Thyroid gland (tissue), 4 donors: ENCODE measurements at regions not wholly inside any gene's neighbourhood (a gene's known extent, or its start where the extent isn't known, plus 50 kb on each side); places are given as distances from the start of the nearest gene placed in this dataset.

Source experiments
- DNase-seq, 2 donors: peaks; one replicate each; pipeline ENCODE4 v3.0.0-alpha.2; 2019
- H3K27ac ChIP-seq, 3 donors: fragments of 200-600 bp; sonication (generic); 1 replicate in 2 of 3; 2 replicates in 1 of 3; pipeline ENCODE4 v1.5.1; 2016 to 2019; ENCODE audit warnings: mild to moderate bottlenecking in 1 of 3, moderate library complexity in 1 of 3
- H3K27me3 ChIP-seq: fragments of 200-600 bp; sonication (generic); one replicate; pipeline ENCODE4 v1.5.1; 2019
- H3K36me3 ChIP-seq, 2 donors: fragments of 200-600 bp; sonication (generic); one replicate each; pipeline ENCODE4 v1.5.1; 2016 to 2019
- H3K4me1 ChIP-seq, 2 donors: fragments of 200-600 bp; sonication (generic); one replicate each; pipeline ENCODE4 v1.5.1; 2017 to 2019
- H3K4me3 ChIP-seq, 3 donors: fragments of 200-600 bp; sonication (generic); replicated peaks in 1 of 3; 1 replicate in 2 of 3; 2 replicates in 1 of 3; pipeline ENCODE4 v1.5.1; 2016; ENCODE audit warnings: mild to moderate bottlenecking in 1 of 3
- H3K9me3 ChIP-seq: fragments of 200-600 bp; sonication (generic); one replicate; pipeline ENCODE4 v1.5.1; 2017
- POLR2A ChIP-seq, 2 donors: fragments of 450-650 bp; IDR thresholded peaks; one replicate each; pipeline ENCODE4 v1.6.1; 2017; ENCODE audit warnings: antibody characterized with exemption in 2 of 2, mild to moderate bottlenecking in 2 of 2, moderate library complexity in 1 of 2
- WGBS, 2 donors: methylation state at CpG; one replicate each; pipeline ENCODE4 v1.1.5; 2017; 5-methylcytosine and 5-hydroxymethylcytosine counted together
- intact Hi-C: fragments of 100-400 bp; cut with DNase I; formaldehyde crosslinking; loops from one replicate; pipeline ENCODE4 v1.15.1; 2023
- TF ChIP-seq, protein P1 (sequence below), 6 experiments: fragments of 200-600 bp in 3 of 6; fragments of 450-650 bp in 3 of 6; sonication (generic) in 3 of 6; IDR thresholded peaks; one replicate each; pipeline ENCODE4 v1.5.1; 2016 to 2019; ENCODE audit warnings: antibody characterized with exemption in 6 of 6, mild to moderate bottlenecking in 2 of 6, inconsistent platforms in 1 of 6, moderate library complexity in 1 of 6

DNA sequence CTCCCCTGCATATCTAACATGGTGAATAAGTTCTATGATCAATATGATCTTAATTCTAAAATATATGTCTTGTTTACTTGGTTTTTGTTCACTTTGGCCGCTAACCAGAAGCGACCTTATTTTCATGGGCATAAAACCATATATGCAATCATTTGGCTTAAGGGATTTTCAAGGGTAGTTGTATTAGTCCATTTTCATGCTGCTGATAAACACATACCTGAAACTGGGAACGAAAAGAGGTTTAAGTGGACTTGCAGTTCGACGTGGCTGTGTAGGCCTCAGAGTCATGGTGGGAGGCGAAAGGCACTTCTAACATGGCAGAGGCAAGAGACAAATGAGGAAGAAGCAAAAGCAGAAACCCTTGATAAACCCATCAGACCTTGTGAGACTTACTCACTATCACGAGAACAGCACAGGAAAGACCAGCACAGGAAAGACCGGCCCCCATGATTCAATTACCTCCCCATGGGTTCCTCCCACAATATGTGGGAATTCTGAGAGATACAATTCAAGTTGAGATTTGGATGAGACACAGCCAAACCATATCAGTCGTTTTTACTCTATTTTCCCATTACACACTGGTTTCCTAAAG is 114.3 kb upstream of the CPEB2 start:
- Histone ChIP-seq H3K9me3 (no peaks in the 10 kb centered on the region), H3K36me3 (no peaks in the 10 kb centered on the region), H3K4me1 (no peaks in the 10 kb centered on the region), H3K4me3 (no peak overlapping the region), H3K27me3 (no peaks in the 10 kb centered on the region), H3K27ac (no peak overlapping the region)
- no peak for TF ChIP-seq POLR2A (IDR thresholded peaks at IDR 0.05)
- TF ChIP-seq, protein P1, sequence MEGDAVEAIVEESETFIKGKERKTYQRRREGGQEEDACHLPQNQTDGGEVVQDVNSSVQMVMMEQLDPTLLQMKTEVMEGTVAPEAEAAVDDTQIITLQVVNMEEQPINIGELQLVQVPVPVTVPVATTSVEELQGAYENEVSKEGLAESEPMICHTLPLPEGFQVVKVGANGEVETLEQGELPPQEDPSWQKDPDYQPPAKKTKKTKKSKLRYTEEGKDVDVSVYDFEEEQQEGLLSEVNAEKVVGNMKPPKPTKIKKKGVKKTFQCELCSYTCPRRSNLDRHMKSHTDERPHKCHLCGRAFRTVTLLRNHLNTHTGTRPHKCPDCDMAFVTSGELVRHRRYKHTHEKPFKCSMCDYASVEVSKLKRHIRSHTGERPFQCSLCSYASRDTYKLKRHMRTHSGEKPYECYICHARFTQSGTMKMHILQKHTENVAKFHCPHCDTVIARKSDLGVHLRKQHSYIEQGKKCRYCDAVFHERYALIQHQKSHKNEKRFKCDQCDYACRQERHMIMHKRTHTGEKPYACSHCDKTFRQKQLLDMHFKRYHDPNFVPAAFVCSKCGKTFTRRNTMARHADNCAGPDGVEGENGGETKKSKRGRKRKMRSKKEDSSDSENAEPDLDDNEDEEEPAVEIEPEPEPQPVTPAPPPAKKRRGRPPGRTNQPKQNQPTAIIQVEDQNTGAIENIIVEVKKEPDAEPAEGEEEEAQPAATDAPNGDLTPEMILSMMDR (IDR thresholded peaks at IDR 0.05): no peak
- intact Hi-C loops: no loop called here
- no peak for DNase-seq
- 80 to 87% methylated on average over 9 of the region's 9 CpGs for WGBS, 2 donors

DNA sequence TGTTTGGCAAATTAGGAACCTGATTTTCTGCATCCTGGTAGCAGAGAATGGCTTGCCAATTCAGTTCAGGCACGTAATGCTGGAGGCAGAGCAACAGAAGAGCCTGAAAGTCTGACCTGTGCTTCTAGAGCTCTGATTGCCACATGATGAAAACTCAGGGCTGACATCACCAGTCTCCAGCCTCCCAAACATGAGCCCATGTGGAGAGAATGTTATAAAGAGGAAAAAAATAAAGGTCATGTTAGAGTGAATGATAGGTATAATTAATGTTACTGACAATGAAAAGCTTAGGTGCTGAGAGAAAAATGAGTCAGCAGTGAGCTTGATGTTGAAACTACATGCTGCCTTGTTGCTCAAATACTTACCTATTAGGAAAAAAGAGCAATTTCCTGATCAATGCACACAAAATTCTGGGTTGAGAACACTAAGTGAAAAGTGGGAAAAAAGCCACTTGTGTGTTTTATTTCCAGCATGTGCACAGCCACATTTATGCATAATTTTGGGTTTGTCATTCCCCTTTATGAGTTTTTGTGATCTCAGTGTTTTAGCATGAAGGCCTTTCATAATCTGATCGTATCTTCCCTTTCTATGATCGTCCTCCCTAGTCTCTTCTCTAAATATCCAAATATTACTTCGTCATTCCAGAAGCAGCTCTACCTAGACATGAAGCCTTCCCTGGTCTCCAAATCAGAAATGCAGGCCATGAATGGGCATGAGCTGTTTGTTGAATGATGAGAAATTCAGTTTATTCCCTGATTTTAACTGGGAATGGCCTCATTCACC is 113.3 kb upstream of the CPEB2 start:
- H3K4me3 ChIP-seq: no peak overlapping the region
- H3K4me1 ChIP-seq: no peaks in the 10 kb centered on the region
- H3K27me3 ChIP-seq: no peaks in the 10 kb centered on the region
- intact Hi-C loops: no loop called here
- DNase-seq: no peak
- H3K27ac ChIP-seq: no peak overlapping the region
- WGBS, 2 donors: 78 to 83% methylated on average over 4 of the region's 4 CpGs
- TF ChIP-seq, protein P1 (IDR thresholded peaks at IDR 0.05): no peak
- TF ChIP-seq POLR2A (IDR thresholded peaks at IDR 0.05): no peak
- H3K9me3 ChIP-seq: no peaks in the 10 kb centered on the region
- H3K36me3 ChIP-seq: no peaks in the 10 kb centered on the region

DNA sequence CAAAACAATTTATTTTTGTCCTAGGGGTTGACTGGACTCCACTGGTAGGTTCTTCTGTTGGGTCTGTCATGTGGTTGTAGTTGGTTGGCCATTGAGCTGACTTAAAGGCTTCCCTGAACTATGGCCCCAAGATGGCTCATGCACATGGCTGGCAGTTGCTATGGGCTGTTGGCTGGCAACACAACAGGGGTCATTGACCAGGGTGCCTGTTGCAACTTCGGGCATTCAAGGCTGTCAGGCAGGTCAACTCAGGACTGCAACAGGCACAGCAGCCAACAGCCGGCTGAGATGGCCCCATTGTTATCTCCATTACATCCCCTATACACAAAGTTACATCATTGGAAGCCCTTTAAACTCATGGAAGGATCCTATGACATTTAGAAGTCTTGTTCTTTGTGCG is 109.7 kb upstream of the CPEB2 start:
- WGBS, 2 donors: 65 to 71% methylated on average over 3 of the region's 3 CpGs
- no peak overlapping the region for H3K27ac ChIP-seq

DNA sequence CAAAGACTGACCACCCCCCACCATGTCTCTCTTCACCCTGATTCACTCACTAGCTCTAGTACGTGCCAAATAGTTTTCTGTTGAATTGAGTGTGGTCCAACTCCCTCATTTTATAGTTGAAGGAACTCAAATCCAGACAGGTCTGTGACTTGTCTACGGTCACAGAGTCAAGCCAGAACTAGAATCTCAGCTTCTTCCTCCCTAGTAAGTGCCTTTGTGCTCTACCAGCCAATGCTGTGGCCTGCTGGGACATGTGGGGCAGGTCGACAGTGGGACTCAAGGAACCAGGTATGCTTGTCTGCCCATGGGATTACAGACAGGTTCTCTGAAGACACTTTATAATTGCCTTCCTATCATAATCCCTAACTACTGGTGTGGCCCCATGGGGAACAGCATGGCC is 108.6 kb upstream of the CPEB2 start:
- Histone ChIP-seq H3K27me3 (no peaks in the 10 kb centered on the region), H3K4me1 (no peaks in the 10 kb centered on the region), H3K27ac (no peak overlapping the region), H3K4me3 (no peak overlapping the region), H3K36me3 (no peaks in the 10 kb centered on the region), H3K9me3 (no peaks in the 10 kb centered on the region)
- TF ChIP-seq, protein P1 (IDR thresholded peaks at IDR 0.05): no peak
- no peak for TF ChIP-seq POLR2A (IDR thresholded peaks at IDR 0.05)
- intact Hi-C loops: no loop called here
- WGBS, 2 donors: 70 to 91% methylated on average over 3 of the region's 3 CpGs
- no peak for DNase-seq

More for the DNA sequence above, 109.7 kb upstream of the CPEB2 start:
- Histone ChIP-seq H3K4me1 (no peaks in the 10 kb centered on the region), H3K36me3 (no peaks in the 10 kb centered on the region), H3K4me3 (no peak overlapping the region), H3K27me3 (no peaks in the 10 kb centered on the region), H3K9me3 (no peaks in the 10 kb centered on the region)
- no peak for TF ChIP-seq POLR2A (IDR thresholded peaks at IDR 0.05)
- TF ChIP-seq, protein P1 (IDR thresholded peaks at IDR 0.05): no peak
- intact Hi-C loops: no loop called here
- no peak for DNase-seq
